KMS-11 (cell line): ENCODE measurements at regions not wholly inside any gene's neighbourhood (a gene's known extent, or its start where the extent isn't known, plus 50 kb on each side); places are given as distances from the start of the nearest gene placed in this dataset.

ENCODE experiments used
- H2AFZ ChIP-seq: fragments of 200-600 bp; sonication (generic); 2 replicates; pipeline ENCODE4 v1.6.1; 2016; ENCODE audit warnings: antibody characterized with exemption, mixed run types, low read depth
- H3K27ac ChIP-seq: fragments of 200-600 bp; sonication (generic); 2 replicates; pipeline ENCODE4 v1.6.1; 2016; ENCODE audit warnings: mild to moderate bottlenecking, mixed run types
- H3K27me3 ChIP-seq: fragments of 200-600 bp; sonication (generic); 2 replicates; pipeline ENCODE4 v1.6.1; 2017; ENCODE audit warnings: mild to moderate bottlenecking, low read depth, mixed run types, moderate library complexity; ENCODE audit not compliant: insufficient read depth
- H3K36me3 ChIP-seq: fragments of 200-600 bp; sonication (generic); 2 replicates; pipeline ENCODE4 v1.6.1; 2017; ENCODE audit warnings: mild to moderate bottlenecking, mixed run types; ENCODE audit not compliant: insufficient read depth
- H3K4me1 ChIP-seq: fragments of 200-600 bp; sonication (generic); 2 replicates; pipeline ENCODE4 v1.6.1; 2016; ENCODE audit warnings: mild to moderate bottlenecking, low read depth, mixed run types; ENCODE audit not compliant: poor library complexity, severe bottlenecking
- H3K4me2 ChIP-seq: fragments of 200-600 bp; sonication (generic); 2 replicates; pipeline ENCODE4 v1.7.0; 2016; ENCODE audit warnings: mild to moderate bottlenecking, mixed run types
- H3K4me3 ChIP-seq: fragments of 200-600 bp; sonication (generic); IDR thresholded peaks from 2 replicates; pipeline ENCODE4 v1.6.1; 2017; ENCODE audit warnings: low read depth, low read length, mixed read lengths; ENCODE audit not compliant: insufficient read depth
- H3K79me2 ChIP-seq: fragments of 200-600 bp; sonication (generic); 2 replicates; pipeline ENCODE4 v1.6.1; 2016; ENCODE audit warnings: low read depth, mixed run types; ENCODE audit not compliant: insufficient read depth
- H3K9ac ChIP-seq: fragments of 200-600 bp; sonication (generic); 2 replicates; pipeline ENCODE4 v1.6.1; 2016; ENCODE audit warnings: mild to moderate bottlenecking, mixed run types
- H4K20me1 ChIP-seq: fragments of 200-600 bp; sonication (generic); 2 replicates; pipeline ENCODE4 v1.6.1; 2016; ENCODE audit warnings: mild to moderate bottlenecking, mixed run types; ENCODE audit not compliant: insufficient read depth
- CTCF ChIP-seq: fragments of 200-600 bp; sonication (generic); conservative IDR thresholded peaks from 2 replicates; pipeline ENCODE4 v1.6.1; 2017; ENCODE audit warnings: low read depth, mild to moderate bottlenecking, antibody characterized with exemption, low read length, moderate library complexity, mixed read lengths

GRCh38 chr14:98886982-98887381, 385.0 kb downstream of the BCL11B start:
- no peaks in the 10 kb centered on the region for H3K36me3 ChIP-seq
- H3K79me2 ChIP-seq = no peaks in the 10 kb centered on the region
- no peak overlapping the region for H3K27ac ChIP-seq
- TF ChIP-seq CTCF = no peak
- no peak overlapping the region for H3K9ac ChIP-seq
- H2AFZ ChIP-seq = no peak overlapping the region
- H3K4me2 ChIP-seq = no peak overlapping the region
- no peaks in the 10 kb centered on the region for H4K20me1 ChIP-seq
- no peaks in the 10 kb centered on the region for H3K27me3 ChIP-seq
- H3K4me1 ChIP-seq = no peaks in the 10 kb centered on the region
- no peak overlapping the region for H3K4me3 ChIP-seq

GRCh38 chr14:98888281-98888680, 383.7 kb downstream of the BCL11B start:
- no peak overlapping the region for H3K4me3 ChIP-seq
- no peak for TF ChIP-seq CTCF
- H3K4me2 ChIP-seq = no peak overlapping the region
- H3K79me2 ChIP-seq = no peaks in the 10 kb centered on the region
- no peak overlapping the region for H3K9ac ChIP-seq
- no peaks in the 10 kb centered on the region for H4K20me1 ChIP-seq
- no peak overlapping the region for H2AFZ ChIP-seq
- no peaks in the 10 kb centered on the region for H3K27me3 ChIP-seq
- no peaks in the 10 kb centered on the region for H3K4me1 ChIP-seq
- no peaks in the 10 kb centered on the region for H3K36me3 ChIP-seq
- no peak overlapping the region for H3K27ac ChIP-seq

GRCh38 chr14:98888927-98889835, 382.8 kb downstream of the BCL11B start:
- H3K9ac ChIP-seq = no peak overlapping the region
- no peaks in the 10 kb centered on the region for H4K20me1 ChIP-seq
- H3K4me3 ChIP-seq = no peak overlapping the region
- no peaks in the 10 kb centered on the region for H3K4me1 ChIP-seq
- H3K36me3 ChIP-seq = no peaks in the 10 kb centered on the region
- H3K79me2 ChIP-seq = no peaks in the 10 kb centered on the region
- no peaks in the 10 kb centered on the region for H3K27me3 ChIP-seq
- H3K27ac ChIP-seq = no peak overlapping the region
- no peak overlapping the region for H3K4me2 ChIP-seq
- no peak overlapping the region for H2AFZ ChIP-seq
- no peak for TF ChIP-seq CTCF

- Histone ChIP-seq H3K4me3 (no peak overlapping the region), H2AFZ (no peak overlapping the region), H3K27me3 (no peaks in the 10 kb centered on the region), H3K36me3 (no peaks in the 10 kb centered on the region), H3K9ac (no peak overlapping the region), H3K79me2 (no peaks in the 10 kb centered on the region), H3K4me1 (no peaks in the 10 kb centered on the region), H4K20me1 (no peaks in the 10 kb centered on the region), H3K4me2 (no peak overlapping the region), H3K27ac (no peak overlapping the region)
- TF ChIP-seq CTCF = no peak
Observed at GRCh38 chr14:98889836-98890185, 382.2 kb downstream of the BCL11B start.
